Spleen (tissue), 7 donors: ENCODE measurements at regions not wholly inside any gene's neighbourhood (a gene's known extent, or its start where the extent isn't known, plus 50 kb on each side); places are given as distances from the start of the nearest gene placed in this dataset.

ENCODE experiments used
- CTCF ChIP-seq, 11 experiments: fragments of 200-600 bp in 7 of 11; fragments of 450-650 bp in 4 of 11; sonication (generic) in 4 of 11; IDR thresholded peaks in 8 of 11; conservative IDR thresholded peaks in 3 of 11; 1 replicate in 7 of 11; 2 replicates in 4 of 11; pipeline versions ENCODE4 v1.4.0 to v1.8.0; 2016 to 2021; ENCODE audit warnings: antibody characterized with exemption in 11 of 11, inconsistent platforms in 4 of 11, mild to moderate bottlenecking in 1 of 11
- POLR2A ChIP-seq, 3 donors: fragments of 450-650 bp; IDR thresholded peaks; one replicate each; pipeline ENCODE4 v1.5.1; 2017; ENCODE audit warnings: antibody characterized with exemption in 3 of 3, mild to moderate bottlenecking in 1 of 3
- POLR2AphosphoS5 ChIP-seq, 3 donors: sonication (generic); formaldehyde crosslinking; IDR thresholded peaks; one replicate each; pipeline ENCODE4 v1.5.1; 2017; ENCODE audit warnings: antibody characterized with exemption in 3 of 3
- donor health status: DM: no; HTN: no; CAD: no; lungs with moderate emphysema.
- donor health status: DM: no; HTN: no; CAD: no.
- donor health status: DM: no; HTN: no; CAD: no.

- TF ChIP-seq CTCF (IDR thresholded peaks at IDR 0.05 in 8 of 11, conservative IDR thresholded peaks at IDR 0.05 in 3 of 11), result no peak
- TF ChIP-seq POLR2AphosphoS5 (IDR thresholded peaks at IDR 0.05), result no peak
- no peak for TF ChIP-seq POLR2A (IDR thresholded peaks at IDR 0.05)
These were observed 152.5 kb upstream of the NPHP3 start for GRCh38 chr3:132874701-132875100.
